ENCODE measurements at regions not wholly inside any gene's neighbourhood (a gene's known extent, or its start where the extent isn't known, plus 50 kb on each side); places are given as distances from the start of the nearest gene placed in this dataset.

DNA sequence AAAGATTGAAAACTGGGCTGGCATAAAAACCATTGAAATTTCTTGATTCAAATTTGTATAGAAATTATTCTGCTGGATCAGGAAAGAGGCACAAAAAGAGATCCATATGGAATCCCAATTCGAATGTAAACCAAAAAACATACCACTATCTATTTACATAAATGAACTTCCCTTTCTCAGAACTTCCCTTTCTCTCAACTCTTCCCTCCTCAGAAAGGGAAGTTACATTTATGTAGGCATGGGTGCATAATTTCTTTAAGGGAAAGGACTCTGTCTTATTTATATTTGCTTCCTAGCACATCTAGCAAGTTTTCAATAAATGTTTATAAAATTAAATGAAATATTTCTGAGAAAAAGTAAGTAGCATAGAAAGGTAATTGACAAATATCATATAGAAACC is 398.1 kb upstream of the ATP5MC3 start:
- TF ChIP-seq, protein P1, sequence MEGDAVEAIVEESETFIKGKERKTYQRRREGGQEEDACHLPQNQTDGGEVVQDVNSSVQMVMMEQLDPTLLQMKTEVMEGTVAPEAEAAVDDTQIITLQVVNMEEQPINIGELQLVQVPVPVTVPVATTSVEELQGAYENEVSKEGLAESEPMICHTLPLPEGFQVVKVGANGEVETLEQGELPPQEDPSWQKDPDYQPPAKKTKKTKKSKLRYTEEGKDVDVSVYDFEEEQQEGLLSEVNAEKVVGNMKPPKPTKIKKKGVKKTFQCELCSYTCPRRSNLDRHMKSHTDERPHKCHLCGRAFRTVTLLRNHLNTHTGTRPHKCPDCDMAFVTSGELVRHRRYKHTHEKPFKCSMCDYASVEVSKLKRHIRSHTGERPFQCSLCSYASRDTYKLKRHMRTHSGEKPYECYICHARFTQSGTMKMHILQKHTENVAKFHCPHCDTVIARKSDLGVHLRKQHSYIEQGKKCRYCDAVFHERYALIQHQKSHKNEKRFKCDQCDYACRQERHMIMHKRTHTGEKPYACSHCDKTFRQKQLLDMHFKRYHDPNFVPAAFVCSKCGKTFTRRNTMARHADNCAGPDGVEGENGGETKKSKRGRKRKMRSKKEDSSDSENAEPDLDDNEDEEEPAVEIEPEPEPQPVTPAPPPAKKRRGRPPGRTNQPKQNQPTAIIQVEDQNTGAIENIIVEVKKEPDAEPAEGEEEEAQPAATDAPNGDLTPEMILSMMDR (IDR thresholded peaks at IDR 0.05; ENCODE audit: insufficient read depth, low read depth, low read length), result no peak
- no peak for TF ChIP-seq EZH2 (IDR thresholded peaks at IDR 0.05; ENCODE audit: insufficient read depth, low read length)
